ENCODE measurements at regions not wholly inside any gene's neighbourhood (a gene's known extent, or its start where the extent isn't known, plus 50 kb on each side); places are given as distances from the start of the nearest gene placed in this dataset.

DNA sequence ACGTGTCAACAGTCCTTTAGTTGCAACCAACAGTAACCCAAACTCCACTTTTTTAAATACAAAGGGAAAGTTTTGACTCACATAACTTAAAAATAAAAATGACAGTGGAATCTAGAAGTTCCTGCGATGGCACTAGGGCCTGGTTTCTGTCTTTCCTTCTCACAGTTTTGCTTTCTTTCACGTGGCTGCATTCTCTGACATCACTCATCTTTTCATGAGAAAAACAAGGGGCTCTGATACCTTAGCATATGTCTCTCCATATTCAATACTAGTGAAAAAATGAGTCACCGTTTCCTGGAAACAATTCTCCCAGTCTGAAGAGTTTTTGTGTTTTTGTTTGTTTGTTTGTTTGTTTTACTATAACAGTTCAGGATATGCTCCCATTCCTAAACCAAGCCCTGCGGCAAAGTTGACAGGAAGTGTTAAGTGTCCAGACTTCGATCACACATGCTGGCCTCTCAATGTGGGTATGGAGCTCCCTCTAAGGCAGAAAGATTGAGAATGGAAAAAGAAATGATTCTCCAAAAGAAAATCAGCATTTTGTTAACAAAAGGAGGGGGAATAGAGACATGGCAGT, 483.3 kb downstream of the TTLL7 start:
- intact Hi-C loops (cut with DNase I), result no loop called here
- no peak overlapping the region for H3K4me3 ChIP-seq
- TF ChIP-seq, protein P1, sequence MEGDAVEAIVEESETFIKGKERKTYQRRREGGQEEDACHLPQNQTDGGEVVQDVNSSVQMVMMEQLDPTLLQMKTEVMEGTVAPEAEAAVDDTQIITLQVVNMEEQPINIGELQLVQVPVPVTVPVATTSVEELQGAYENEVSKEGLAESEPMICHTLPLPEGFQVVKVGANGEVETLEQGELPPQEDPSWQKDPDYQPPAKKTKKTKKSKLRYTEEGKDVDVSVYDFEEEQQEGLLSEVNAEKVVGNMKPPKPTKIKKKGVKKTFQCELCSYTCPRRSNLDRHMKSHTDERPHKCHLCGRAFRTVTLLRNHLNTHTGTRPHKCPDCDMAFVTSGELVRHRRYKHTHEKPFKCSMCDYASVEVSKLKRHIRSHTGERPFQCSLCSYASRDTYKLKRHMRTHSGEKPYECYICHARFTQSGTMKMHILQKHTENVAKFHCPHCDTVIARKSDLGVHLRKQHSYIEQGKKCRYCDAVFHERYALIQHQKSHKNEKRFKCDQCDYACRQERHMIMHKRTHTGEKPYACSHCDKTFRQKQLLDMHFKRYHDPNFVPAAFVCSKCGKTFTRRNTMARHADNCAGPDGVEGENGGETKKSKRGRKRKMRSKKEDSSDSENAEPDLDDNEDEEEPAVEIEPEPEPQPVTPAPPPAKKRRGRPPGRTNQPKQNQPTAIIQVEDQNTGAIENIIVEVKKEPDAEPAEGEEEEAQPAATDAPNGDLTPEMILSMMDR (IDR thresholded peaks at IDR 0.05), result no peak
- H3K4me1 ChIP-seq, result no peaks in the 10 kb centered on the region
- DNase-seq (no peak), ATAC-seq (no peak)
- no peaks in the 10 kb centered on the region for H3K9me3 ChIP-seq
- H3K27ac ChIP-seq, result no peak overlapping the region
- no peaks in the 10 kb centered on the region for H3K36me3 ChIP-seq
- no peaks in the 10 kb centered on the region for H3K27me3 ChIP-seq

- ATAC-seq (no peak), DNase-seq (no peak)
- intact Hi-C loops (cut with DNase I), result no loop called here
- no peaks in the 10 kb centered on the region for H3K27me3 ChIP-seq
- no peak overlapping the region for H3K4me3 ChIP-seq
- TF ChIP-seq, protein P1 (IDR thresholded peaks at IDR 0.05), result no peak
- no peaks in the 10 kb centered on the region for H3K36me3 ChIP-seq
- H3K9me3 ChIP-seq, result no peaks in the 10 kb centered on the region
- peaks cover 5 to 7% of the 10 kb centered on the region in 2 donors for H3K4me1 ChIP-seq
- H3K27ac ChIP-seq, result no peak overlapping the region
Measured at GRCh38 chr1:83512373-83513193, 486.3 kb downstream of the TTLL7 start.

DNA sequence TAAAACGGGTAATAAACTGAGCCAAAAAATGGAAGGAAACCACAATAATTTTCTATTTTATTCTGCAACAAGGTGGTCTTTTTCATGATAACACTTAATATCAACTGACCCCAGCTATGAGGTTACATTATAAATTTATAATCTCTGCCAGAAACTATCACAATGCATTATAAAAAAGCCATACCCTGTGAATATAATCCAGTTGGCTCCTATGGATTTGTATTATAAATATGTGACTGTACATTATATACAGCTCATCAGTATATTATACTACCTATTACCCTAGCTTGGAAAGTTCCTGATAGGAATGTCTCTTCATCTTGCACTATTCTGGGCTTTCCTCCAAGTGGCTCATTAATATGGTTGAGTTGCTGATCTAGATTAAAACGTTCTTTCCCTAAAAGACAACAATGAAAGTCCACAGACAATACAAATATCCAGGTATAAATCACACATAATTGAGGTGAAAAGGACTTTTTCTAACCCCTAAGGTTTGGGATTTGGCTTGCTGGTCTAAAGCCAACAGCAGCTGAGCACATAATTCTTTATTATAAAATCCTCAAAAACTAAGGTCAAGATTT, 487.7 kb downstream of the TTLL7 start:
- Histone ChIP-seq H3K27ac (no peak overlapping the region), H3K27me3 (no peaks in the 10 kb centered on the region), H3K36me3 (no peaks in the 10 kb centered on the region), H3K9me3 (no peaks in the 10 kb centered on the region), H3K4me1 (peaks cover 5 to 7% of the 10 kb centered on the region in 2 donors), H3K4me3 (no peak overlapping the region)
- ATAC-seq (no peak), DNase-seq (peak in 1 of 4 donors; percentile 22)
- intact Hi-C loops (cut with DNase I), result no loop called here
- TF ChIP-seq, protein P1 (IDR thresholded peaks at IDR 0.05), result no peak

DNA sequence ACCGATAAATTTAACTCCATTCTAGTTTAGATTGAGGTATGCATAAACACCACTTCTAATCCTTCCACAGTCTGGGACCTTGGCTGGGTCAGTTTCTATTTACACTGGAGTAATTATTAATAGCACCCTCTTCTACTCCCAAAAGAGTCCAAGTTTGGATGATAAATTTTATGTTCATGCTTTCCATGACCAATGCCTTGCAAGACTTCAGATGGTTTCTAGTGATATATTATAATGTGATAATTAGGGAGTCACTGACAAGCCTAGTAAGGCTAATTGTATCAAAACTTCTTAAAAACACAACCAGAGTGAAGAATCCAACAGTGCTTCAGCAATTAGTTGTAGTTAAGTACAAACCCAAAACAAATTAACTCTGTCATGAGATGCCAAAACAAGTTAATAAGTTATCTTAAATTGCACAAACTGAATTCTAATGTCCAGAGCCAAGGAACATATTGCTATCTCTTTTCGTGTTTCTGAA, 489.6 kb downstream of the TTLL7 start:
- no peaks in the 10 kb centered on the region for H3K36me3 ChIP-seq
- H3K4me3 ChIP-seq, result no peak overlapping the region
- intact Hi-C loops (cut with DNase I), result no loop called here
- peak overlapping the region in 1 of 2 donors; percentile 40 for H3K27ac ChIP-seq
- DNase-seq (peak in 2 of 4 donors; percentile 24 to 36), ATAC-seq (peak; percentile 87)
- no peaks in the 10 kb centered on the region for H3K27me3 ChIP-seq
- TF ChIP-seq, protein P1 (IDR thresholded peaks at IDR 0.05), result no peak
- H3K4me1 ChIP-seq, result peaks cover 5 to 7% of the 10 kb centered on the region in 2 donors
- H3K9me3 ChIP-seq, result no peaks in the 10 kb centered on the region

All from left lung (tissue), 4 donors.